Middle frontal gyrus (tissue), 1 donor: ENCODE measurements at regions not wholly inside any gene's neighbourhood (a gene's known extent, or its start where the extent isn't known, plus 50 kb on each side); places are given as distances from the start of the nearest gene placed in this dataset.

ENCODE experiments used
- DNase-seq: peaks from one replicate; pipeline ENCODE4 v3.0.0-alpha.2; 2015; ENCODE audit warnings: low spot score; ENCODE audit errors: extremely low spot score

- DNase-seq, result no peak
Observed at GRCh38 chr1:29835406-29835805, 599.1 kb downstream of the PTPRU start.

GRCh38 chr1:29833581-29833980, 597.3 kb downstream of the PTPRU start:
- no peak for DNase-seq

- no peak for DNase-seq
Observed at GRCh38 chr1:29832936-29833335, 596.6 kb downstream of the PTPRU start.

- no peak for DNase-seq
Observed at GRCh38 chr1:29832471-29832870, 596.1 kb downstream of the PTPRU start.

GRCh38 chr1:29831500-29832117, 595.3 kb downstream of the PTPRU start:
- DNase-seq, result no peak

- no peak for DNase-seq
Observed at GRCh38 chr1:29830916-29831315, 594.6 kb downstream of the PTPRU start.

GRCh38 chr1:29830383-29830782, 594.1 kb downstream of the PTPRU start:
- no peak for DNase-seq

- DNase-seq, result no peak
Observed at GRCh38 chr1:29829448-29830344, 593.4 kb downstream of the PTPRU start.

- no peak for DNase-seq
Observed at GRCh38 chr1:29828526-29829447, 592.5 kb downstream of the PTPRU start.

GRCh38 chr1:29827801-29828525, 591.6 kb downstream of the PTPRU start:
- DNase-seq, result no peak

- DNase-seq, result no peak
Observed at GRCh38 chr1:29827237-29827750, 591.0 kb downstream of the PTPRU start.

GRCh38 chr1:29826646-29827045, 590.3 kb downstream of the PTPRU start:
- DNase-seq, result no peak

- no peak for DNase-seq
Observed at GRCh38 chr1:29825941-29826415, 589.7 kb downstream of the PTPRU start.

- no peak for DNase-seq
Observed at GRCh38 chr1:29825274-29825940, 589.1 kb downstream of the PTPRU start.

GRCh38 chr1:29824511-29825273, 588.4 kb downstream of the PTPRU start:
- DNase-seq, result no peak

GRCh38 chr1:29824025-29824424, 587.7 kb downstream of the PTPRU start:
- DNase-seq, result no peak

GRCh38 chr1:29823561-29823960, 587.2 kb downstream of the PTPRU start:
- no peak for DNase-seq

- DNase-seq, result no peak
Observed at GRCh38 chr1:29821605-29822004, 585.3 kb downstream of the PTPRU start.

GRCh38 chr1:29820401-29820800, 584.1 kb downstream of the PTPRU start:
- DNase-seq, result no peak
